ENCODE measurements at regions not wholly inside any gene's neighbourhood (a gene's known extent, or its start where the extent isn't known, plus 50 kb on each side); places are given as distances from the start of the nearest gene placed in this dataset.

- no peaks in the 10 kb centered on the region for H3K27me3 ChIP-seq
- no peak for DNase-seq
- intact Hi-C loops (cut with DNase I; ENCODE audit: low total_unique reads) (no loop called here), in situ Hi-C loops (cut with MboI; ENCODE audit: low pct_ligation_motif_present in 1 of 4, low pct_unique_long_range_greater_than_20kb in 1 of 4, low sequenced_read_pairs in 3 of 4) (no loop called here)
- no peak overlapping the region for H3K27ac ChIP-seq
- no peaks in the 10 kb centered on the region for H3K36me3 ChIP-seq
- no peak overlapping the region for H3K4me3 ChIP-seq
- no peaks in the 10 kb centered on the region for H3K4me1 ChIP-seq
- TF ChIP-seq POLR2AphosphoS5 (IDR thresholded peaks at IDR 0.05) (no peak), EP300 (IDR thresholded peaks at IDR 0.05; ENCODE audit: low read depth) (no peak), CTCF (IDR thresholded peaks at IDR 0.05) (no peak), POLR2A (IDR thresholded peaks at IDR 0.05) (no peak)
- H3K9me3 ChIP-seq, result no peaks in the 10 kb centered on the region
Observed at GRCh38 chr5:41598011-41598410, 87.6 kb upstream of the PLCXD3 start.

GRCh38 chr5:41587668-41588067 lies 77.3 kb upstream of the PLCXD3 start:
- no peak for TF ChIP-seq EP300 (IDR thresholded peaks at IDR 0.05; ENCODE audit: low read depth)
- no peak for TF ChIP-seq POLR2A (IDR thresholded peaks at IDR 0.05)
- TF ChIP-seq CTCF (IDR thresholded peaks at IDR 0.05), result no peak
- TF ChIP-seq POLR2AphosphoS5 (IDR thresholded peaks at IDR 0.05), result no peak
- Histone ChIP-seq H3K36me3 (no peaks in the 10 kb centered on the region), H3K27me3 (no peaks in the 10 kb centered on the region), H3K4me3 (no peak overlapping the region), H3K27ac (no peak overlapping the region), H3K9me3 (no peaks in the 10 kb centered on the region), H3K4me1 (no peaks in the 10 kb centered on the region)
- intact Hi-C loops (cut with DNase I; ENCODE audit: low total_unique reads) (no loop called here), in situ Hi-C loops (cut with MboI; ENCODE audit: low pct_ligation_motif_present in 1 of 4, low pct_unique_long_range_greater_than_20kb in 1 of 4, low sequenced_read_pairs in 3 of 4) (no loop called here)
- no peak for DNase-seq
- WGBS, 2 donors (ENCODE audit: low coverage in 1 of 2), result 95% methylated on average over 17 of the region's 17 CpGs; no CpG with 5 or more reads in 1 of the 2 donors

DNA sequence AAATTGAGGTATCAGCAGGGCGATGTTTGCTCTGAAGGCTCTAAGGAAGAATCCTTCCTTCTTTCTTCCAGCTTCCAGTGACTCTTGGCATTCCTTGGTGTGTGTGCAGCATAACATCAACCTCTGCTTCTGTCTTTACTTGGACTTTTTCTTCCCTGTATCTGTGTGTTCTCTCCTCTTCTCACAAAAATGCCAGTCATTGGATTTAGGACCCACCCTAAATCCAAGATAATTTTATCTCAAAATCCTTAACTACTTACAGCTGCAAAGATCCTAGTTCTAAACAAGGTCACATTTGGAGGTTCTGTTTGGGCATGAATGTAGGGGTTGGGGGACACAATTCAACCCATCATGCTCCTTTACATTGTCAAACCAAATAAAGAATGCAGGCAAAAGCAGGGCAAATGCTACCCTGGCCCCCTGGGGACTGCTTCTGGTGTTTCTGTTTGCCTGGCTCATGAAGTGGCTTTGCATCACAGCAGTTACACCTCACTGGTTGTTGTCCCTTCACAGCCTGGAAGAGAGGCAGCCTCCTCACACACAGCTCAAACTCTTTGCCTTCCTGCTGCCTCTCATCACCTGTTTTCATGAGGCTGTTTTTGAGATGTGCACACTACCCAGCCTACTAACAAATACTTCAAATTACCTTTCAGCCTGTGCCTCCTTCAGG lies 64.8 kb upstream of the PLCXD3 start:
- Histone ChIP-seq H3K27me3 (no peaks in the 10 kb centered on the region), H3K27ac (no peak overlapping the region), H3K4me1 (no peaks in the 10 kb centered on the region), H3K4me3 (no peak overlapping the region), H3K9me3 (no peaks in the 10 kb centered on the region), H3K36me3 (no peaks in the 10 kb centered on the region)
- TF ChIP-seq POLR2AphosphoS5 (IDR thresholded peaks at IDR 0.05), result no peak
- no peak for TF ChIP-seq EP300 (IDR thresholded peaks at IDR 0.05; ENCODE audit: low read depth)
- TF ChIP-seq POLR2A (IDR thresholded peaks at IDR 0.05), result no peak
- no peak for TF ChIP-seq CTCF (IDR thresholded peaks at IDR 0.05)
- intact Hi-C loops (cut with DNase I; ENCODE audit: low total_unique reads), result no loop called here
- WGBS, 2 donors (ENCODE audit: low coverage in 1 of 2), result 80 to 93% methylated on average over 1 of the region's 1 CpG
- in situ Hi-C loops (cut with MboI; ENCODE audit: low pct_ligation_motif_present in 1 of 4, low pct_unique_long_range_greater_than_20kb in 1 of 4, low sequenced_read_pairs in 3 of 4), result no loop called here
- DNase-seq, result no peak

GRCh38 chr5:41574391-41574790 lies 64.0 kb upstream of the PLCXD3 start:
- no peaks in the 10 kb centered on the region for H3K27me3 ChIP-seq
- H3K27ac ChIP-seq, result no peak overlapping the region
- in situ Hi-C loops (cut with MboI; ENCODE audit: low pct_ligation_motif_present in 1 of 4, low pct_unique_long_range_greater_than_20kb in 1 of 4, low sequenced_read_pairs in 3 of 4), result no loop called here
- 86 to 89% methylated on average over 2 of the region's 2 CpGs for WGBS, 2 donors (ENCODE audit: low coverage in 1 of 2)
- no peaks in the 10 kb centered on the region for H3K9me3 ChIP-seq
- no peaks in the 10 kb centered on the region for H3K4me1 ChIP-seq
- intact Hi-C loops (cut with DNase I; ENCODE audit: low total_unique reads), result no loop called here
- no peak overlapping the region for H3K4me3 ChIP-seq
- no peak for TF ChIP-seq POLR2A (IDR thresholded peaks at IDR 0.05)
- TF ChIP-seq POLR2AphosphoS5 (IDR thresholded peaks at IDR 0.05), result no peak
- no peak for TF ChIP-seq EP300 (IDR thresholded peaks at IDR 0.05; ENCODE audit: low read depth)
- no peak for TF ChIP-seq CTCF (IDR thresholded peaks at IDR 0.05)
- no peak for DNase-seq
- H3K36me3 ChIP-seq, result no peaks in the 10 kb centered on the region

Measured in transverse colon (tissue), 4 donors.